D341Med (cell line): ENCODE measurements at regions not wholly inside any gene's neighbourhood (a gene's known extent, or its start where the extent isn't known, plus 50 kb on each side); places are given as distances from the start of the nearest gene placed in this dataset.
"Not testable (repeated sequence)": the region's sequence is repeated elsewhere in the genome, so short reads cannot be mapped to it uniquely, and the experiment has no call there.

Source experiments
- DNase-seq: peaks from one replicate; pipeline ENCODE4 v3.0.0; 2012; ENCODE audit warnings: low spot score

- DNase-seq, result no peak
Observed at GRCh38 chr2:66174491-66174890, 260.4 kb upstream of the MEIS1 start.

- DNase-seq, result no peak
Observed at GRCh38 chr2:66173645-66174044, 261.3 kb upstream of the MEIS1 start.

GRCh38 chr2:66171530-66171929 lies 263.4 kb upstream of the MEIS1 start:
- DNase-seq, result no peak

DNA sequence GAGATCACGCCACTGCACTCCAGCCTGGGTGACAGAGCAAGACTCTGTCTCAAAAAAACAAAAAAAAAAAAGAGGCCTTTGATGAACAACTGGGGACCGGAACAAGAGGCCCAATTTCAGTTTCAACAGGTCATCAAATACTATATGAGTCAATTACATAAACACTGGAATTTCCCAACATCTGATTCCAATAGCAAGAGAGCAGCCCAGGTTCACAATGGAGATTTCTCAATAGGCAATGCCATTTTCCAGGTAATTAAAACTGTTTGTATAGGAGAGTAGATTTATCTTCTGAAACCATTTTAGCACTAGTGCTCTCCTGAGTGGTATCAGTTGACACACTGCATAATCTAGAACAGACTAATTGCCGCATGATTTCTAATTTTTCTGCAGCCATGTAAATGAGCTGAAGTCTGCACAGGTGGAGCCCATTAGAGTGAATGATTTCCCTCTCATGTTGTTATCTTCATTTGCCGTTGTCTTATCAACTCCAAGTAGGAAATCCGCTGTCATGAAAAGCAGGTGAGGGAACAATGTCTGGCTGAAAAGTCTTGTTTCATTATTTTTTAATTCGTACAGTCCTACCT lies 264.1 kb upstream of the MEIS1 start:
- DNase-seq, result no peak

GRCh38 chr2:66169076-66169475 lies 265.8 kb upstream of the MEIS1 start:
- DNase-seq, result no peak

GRCh38 chr2:66164470-66164869 lies 270.5 kb upstream of the MEIS1 start:
- DNase-seq, result no peak

- no peak for DNase-seq
Observed at GRCh38 chr2:66156171-66156570, 278.8 kb upstream of the MEIS1 start.

- DNase-seq, result no peak
Observed at GRCh38 chr2:66153941-66154340, 281.0 kb upstream of the MEIS1 start.

DNA sequence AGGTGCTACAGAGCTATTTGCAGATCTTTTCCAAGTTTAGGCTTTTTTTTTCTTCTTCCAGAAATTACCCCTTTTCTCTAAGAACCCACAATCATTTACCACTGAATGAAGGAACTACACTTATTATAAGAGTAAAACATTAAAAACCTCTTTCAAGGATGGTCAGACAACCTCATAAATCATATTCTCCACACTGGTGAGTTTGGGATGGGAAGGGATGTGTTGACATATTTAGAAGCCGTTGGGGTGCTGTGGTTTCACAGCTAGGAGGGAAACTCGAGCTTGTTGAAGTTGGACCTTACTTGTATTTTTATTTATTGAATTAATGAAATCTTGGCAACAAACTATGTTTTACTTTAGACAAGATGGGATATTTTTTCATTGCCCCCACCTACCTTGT lies 289.4 kb upstream of the MEIS1 start:
- no peak for DNase-seq

DNA sequence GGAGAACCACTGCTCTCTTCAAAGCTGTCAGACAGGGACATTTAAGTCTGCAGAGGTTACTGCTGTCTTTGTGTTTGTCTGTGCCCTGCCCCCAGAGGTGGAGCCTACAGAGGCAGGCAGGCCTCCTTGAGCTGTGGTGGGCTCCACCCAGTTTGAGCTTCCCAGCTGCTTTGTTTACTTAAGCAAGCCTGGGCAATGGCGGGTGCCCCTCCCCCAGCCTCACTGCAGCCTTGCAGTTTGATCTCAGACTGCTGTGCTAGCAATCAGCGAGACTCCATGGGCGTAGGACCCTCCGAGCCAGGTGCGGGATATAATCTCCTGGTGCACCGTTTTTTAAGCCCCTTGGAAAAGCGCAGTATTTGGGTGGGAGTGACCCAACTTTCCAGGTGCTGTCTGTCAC lies 290.6 kb upstream of the MEIS1 start:
- DNase-seq, result not testable (repeated sequence)

DNA sequence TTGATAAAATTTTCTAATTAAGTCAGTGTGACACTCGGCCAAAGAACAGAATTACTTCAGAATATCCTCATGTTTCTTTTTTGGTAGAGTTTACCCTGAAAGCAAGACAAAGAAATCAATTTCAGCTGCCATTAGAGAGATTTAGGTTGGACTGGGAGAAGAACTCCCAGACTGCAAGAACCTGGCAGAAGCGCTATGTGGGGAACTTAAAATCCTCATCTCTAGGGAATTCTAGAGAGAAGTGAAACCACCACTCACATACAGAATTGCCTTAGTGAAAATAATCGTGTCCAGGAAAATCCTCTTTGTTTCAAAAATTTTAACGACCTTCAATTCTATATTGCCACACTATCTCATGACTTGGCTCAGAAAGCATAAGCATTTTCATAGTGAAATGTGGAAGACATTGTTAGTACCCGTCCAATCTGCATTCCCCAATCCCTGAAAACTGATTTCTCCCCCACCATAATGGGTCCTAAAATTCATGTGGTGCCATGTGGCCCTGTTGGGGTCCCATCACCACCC lies 297.3 kb upstream of the MEIS1 start:
- DNase-seq, result no peak

GRCh38 chr2:66134138-66134701 lies 300.7 kb upstream of the MEIS1 start:
- no peak for DNase-seq

DNA sequence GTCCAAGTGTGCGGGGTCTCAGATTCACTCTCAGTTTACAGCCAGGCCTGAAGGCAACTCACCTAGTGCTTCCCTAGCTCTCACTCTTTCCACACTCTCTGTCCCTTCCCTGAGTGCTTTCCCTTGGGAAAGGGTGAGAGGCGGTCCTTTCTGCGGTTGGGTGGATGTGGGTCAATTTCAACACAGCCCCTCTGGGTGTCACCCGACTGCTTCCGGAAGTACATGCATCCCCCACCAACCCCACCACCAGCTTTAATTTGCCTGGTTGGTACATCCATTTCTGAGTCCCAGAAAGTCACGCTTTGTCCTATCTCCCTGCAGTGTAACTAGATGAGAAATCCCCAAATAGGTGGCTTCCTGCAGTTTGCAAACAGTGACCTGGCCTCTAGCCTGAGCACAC lies 307.3 kb upstream of the MEIS1 start:
- no peak for DNase-seq

GRCh38 chr2:66127061-66127460 lies 307.9 kb upstream of the MEIS1 start:
- DNase-seq, result no peak

GRCh38 chr2:66125951-66126350 lies 309.0 kb upstream of the MEIS1 start:
- DNase-seq, result no peak

DNA sequence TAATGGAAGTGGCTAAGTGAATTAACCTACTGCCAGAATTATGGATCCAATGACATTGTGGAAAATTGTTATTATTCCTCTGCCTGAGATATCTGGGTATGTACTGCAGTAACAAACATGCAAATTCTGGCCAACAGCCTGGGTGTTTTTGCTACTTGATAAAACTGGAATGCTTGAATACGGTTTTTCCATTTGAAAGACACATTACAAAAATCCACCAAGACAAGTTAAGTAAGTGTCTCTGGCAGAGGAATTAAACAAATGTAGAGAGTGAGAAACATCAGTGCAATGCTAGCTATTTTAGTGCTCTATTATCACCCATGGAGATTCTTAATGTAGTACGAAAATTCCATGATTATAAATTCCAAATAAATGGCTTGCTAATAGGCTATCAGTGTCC lies 312.4 kb upstream of the MEIS1 start:
- no peak for DNase-seq

GRCh38 chr2:66121946-66122345 lies 313.0 kb upstream of the MEIS1 start:
- no peak for DNase-seq

DNA sequence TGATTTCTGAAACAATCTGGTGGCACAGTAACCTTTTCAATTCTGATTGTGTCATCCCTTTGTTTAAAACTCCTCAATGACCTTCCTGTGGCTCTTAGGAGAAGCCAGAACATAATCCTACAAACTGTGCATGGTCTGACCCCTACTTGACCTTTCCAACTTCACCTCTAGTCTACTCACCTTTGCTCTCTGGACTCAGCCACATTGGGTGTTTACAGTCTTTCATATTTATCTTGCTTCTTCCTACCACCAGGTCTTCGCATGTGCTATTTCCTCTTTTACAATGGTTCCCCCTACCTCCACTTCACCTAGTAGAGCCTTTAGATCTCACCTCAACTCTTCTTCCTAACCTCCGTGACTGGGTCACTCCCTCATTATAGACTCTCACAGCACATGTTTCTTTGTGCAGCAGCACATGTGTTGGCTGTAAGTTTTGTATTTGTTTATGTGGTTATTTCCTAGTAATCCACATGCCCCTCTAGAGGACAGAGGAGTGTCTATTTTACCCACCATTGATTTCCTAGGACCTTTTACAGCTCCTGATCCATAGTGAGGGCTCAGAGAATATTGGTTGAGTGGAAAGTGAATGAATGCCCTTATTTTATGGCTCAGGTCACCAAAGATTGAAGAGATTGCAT lies 320.8 kb upstream of the MEIS1 start:
- DNase-seq, result no peak

DNA sequence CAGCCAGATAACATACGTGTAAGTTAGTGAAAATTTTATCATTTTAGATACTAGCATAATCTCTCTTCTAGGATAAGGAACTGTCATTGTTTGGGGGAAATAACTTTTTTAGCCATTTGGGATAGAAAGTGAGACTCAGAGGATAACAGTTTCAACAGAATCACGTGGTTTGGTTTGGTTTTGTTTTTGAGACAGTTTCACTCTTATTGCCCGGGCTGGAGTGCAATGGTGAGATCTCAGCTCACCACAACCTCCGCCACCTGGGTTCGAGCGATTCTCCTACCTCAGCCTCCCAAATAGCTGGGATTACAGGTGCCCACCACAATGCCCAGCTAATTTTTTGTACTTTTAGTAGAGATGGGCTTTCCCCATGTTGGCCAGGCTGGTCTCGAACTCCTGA lies 323.2 kb upstream of the MEIS1 start:
- no peak for DNase-seq

DNA sequence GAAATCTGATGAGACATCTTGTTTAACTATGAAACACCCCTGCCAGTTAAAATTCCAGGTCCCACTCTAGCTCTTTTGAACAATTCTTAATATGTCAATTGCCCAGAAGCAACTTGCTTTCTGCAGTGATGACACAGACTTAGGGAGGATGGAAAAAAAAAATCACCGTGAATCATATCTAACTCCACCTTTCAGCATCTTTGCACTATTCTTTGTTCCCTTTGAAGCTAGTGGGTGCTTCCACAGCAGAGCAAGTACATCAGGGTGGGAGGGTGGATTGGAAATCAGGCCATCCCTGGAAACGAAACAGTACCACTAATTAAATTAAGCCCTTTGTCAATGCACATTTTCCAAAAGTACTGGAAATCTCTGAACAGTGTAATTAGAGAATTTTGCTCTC lies 324.3 kb upstream of the MEIS1 start:
- no peak for DNase-seq

DNA sequence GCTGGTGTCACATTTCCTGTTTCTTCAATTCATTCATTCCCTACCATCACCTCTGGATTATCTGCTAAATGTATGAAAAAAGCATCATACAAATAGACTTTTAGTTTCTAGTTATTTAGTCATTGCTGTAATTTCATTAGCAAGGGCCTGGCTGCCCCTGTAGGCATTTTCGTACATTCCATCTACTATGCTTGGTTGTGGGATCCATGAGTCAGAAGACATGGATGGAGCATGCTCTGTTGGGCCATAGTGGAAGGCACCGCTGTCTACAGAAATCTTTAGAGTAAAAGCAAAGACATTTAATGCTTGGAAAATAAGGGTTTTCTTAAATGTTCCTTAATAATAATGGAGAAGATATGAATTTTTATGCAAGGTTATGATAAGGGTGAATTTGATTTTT lies 324.8 kb upstream of the MEIS1 start:
- DNase-seq, result no peak

GRCh38 chr2:66109419-66109818 lies 325.5 kb upstream of the MEIS1 start:
- no peak for DNase-seq

DNA sequence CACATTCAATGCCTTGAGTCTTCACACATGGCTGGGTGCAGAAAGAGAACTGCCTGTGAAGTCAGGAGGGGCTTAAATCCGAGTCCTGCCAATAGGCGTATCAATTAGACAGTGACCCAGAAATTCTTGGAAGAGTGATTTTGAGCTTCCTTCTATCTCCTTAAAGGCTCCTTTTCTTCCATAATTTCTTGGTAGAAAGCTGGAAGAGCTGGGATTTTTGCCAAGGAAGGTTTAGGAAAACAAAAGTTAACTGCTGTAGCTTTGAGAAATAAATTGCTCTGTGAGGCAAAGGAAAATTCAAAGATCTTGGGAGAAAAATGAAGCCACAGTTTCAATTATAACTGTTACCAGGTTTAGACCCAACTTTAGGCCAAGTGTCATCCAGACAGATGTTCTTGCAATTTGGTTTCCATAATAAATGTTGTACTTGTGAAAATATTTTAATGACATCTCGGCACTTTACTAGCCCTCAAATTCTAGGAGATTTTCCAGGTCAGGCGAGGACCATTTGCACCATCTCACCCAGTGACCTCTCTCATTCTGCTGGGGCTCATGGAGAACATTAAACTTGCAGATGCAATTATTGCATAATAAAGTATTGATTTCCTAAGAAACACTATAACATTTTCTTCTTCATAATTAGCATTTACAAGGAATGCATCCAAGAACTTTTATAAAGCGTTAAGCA lies 329.7 kb upstream of the MEIS1 start:
- DNase-seq, result no peak
